ENCODE measurements at regions not wholly inside any gene's neighbourhood (a gene's known extent, or its start where the extent isn't known, plus 50 kb on each side); places are given as distances from the start of the nearest gene placed in this dataset.

DNA sequence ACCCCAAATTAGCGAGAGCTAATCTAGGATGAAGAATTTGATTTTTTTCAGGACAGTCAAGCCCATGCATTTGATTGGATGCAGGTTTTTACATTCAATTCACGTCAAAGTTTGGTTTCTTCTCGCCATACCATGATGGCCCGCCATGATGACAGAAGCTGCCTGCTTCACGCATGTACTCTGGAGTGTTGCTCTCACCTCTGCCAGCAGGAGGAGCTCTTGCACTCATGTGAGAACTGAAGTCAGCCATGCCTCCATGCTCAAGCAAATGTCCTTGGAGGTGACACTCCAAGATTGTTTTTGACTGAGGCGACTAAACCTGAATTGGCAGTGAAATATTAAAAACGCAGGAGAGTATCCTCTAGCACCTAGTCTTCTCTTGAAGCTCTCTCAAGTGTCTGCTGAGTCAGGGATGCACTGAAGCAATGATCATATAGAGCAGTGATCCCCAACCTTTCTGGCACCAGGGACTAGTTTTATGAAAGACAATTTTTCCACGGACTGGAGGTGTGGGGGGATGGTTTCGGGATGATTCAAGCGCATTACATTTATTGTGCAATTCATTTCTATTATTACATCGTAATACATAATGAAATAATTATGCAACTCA, 120.9 kb downstream of the SAMMSON start:
- peak; percentile 65 for DNase-seq

DNA sequence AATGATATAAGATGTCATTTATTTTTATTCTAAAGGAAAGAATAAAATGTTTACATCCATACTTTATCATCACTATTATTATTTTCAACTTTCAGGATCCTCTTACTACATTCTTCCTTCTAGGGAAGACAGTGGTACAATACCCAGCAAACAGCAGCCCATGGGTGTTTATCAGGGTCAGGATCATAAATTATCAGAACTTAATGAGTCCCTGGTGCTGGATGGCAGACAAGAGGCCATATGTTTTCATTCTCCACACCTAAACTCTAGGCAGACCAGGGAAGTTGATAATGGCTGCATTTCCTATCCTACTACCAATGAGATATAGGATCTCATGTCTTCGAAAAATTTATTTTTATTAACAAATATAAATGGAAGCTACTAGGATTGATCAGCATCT, 127.7 kb downstream of the SAMMSON start:
- no peak for DNase-seq

- DNase-seq, result no peak
These were observed 137.8 kb downstream of the SAMMSON start for GRCh38 chr3:70137366-70137765.

DNA sequence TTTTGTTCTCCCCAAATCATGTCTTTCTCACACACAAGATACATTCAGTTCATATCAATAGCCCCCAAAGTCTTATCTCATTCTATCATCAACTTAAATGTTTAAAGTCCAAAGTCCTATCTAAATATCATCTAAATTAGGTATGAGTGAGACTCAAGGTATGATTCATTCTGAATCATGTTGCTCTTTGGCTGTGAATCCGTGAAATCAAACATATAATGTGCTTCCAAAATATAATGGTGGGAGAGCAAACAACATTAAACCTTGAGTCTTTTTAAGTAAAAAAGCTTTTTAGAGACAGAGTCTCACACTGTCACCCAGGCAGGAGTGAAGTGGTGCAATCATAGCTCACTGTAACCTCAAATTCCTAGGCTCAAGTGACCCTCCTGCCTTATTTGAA, 139.1 kb downstream of the SAMMSON start:
- DNase-seq, result no peak
